Amniotic epithelial cell (primary cell): ENCODE measurements at regions not wholly inside any gene's neighbourhood (a gene's known extent, or its start where the extent isn't known, plus 50 kb on each side); places are given as distances from the start of the nearest gene placed in this dataset.

Source experiments
- DNase-seq: peaks from one replicate; pipeline ENCODE4 v3.0.0-alpha.2; 2010; ENCODE audit warnings: low read depth

DNA sequence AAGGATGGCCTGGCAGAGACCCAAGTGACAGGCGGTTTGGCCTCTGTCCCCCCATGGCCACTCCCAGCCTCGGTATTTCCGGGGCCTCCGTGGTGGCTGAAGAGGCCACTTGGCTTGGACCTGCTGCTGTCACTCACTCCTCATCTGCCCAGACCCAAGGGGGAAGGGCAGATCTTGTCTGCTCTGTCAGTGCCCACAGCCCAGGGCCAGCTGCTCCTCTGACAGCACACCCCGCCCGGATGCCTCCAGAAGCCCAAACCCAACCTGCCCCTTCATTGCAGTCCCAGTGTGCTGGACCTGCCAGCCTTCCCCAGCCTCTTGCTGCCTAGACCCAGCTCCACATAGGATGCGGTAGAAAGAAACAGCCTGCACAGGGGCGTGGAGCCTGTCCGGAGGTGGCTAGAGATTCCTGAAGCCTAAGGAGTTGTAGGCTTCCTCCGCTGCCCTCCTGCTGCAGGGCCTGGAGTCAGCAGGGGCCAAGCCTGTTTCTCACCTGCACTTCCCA lies 52.0 kb downstream of the MAGEF1 start:
- no peak for DNase-seq

DNA sequence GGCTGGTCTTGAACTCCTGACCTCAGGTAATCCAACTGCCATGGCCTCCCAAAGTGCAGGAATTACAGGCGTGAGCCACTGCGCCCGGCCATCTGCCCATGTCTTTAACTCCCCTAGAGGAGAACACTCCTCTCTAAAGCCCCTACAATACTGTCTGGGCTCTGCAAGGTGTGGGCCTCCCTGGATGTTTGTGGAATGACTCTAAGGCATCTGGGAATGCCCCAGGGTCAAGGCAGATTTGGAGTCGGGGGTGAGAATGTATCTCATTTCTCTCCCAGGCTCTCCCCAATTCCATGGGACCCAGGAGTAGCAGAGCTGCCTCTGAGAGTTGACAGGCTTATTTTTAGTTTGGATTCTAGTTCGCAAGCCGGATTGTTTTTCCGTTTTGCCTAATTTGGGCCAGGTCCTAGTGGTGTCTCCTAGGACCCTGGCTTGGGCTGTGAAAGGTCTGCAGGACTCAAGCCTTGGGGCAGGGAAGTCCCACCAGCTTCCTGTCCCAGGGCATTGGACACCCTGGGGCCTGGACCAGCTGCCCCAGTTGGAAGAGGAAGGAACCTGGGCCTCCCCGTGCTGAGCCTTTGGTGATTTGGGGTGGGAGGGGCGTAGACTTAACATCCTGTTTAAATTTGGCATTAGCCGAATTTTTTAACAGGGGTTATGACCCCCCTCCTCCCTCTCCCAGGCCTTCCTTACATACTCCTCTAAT lies 53.5 kb downstream of the MAGEF1 start:
- DNase-seq = no peak

GRCh38 chr3:184656829-184657681 lies 54.8 kb downstream of the MAGEF1 start:
- peak; percentile 94 for DNase-seq

DNA sequence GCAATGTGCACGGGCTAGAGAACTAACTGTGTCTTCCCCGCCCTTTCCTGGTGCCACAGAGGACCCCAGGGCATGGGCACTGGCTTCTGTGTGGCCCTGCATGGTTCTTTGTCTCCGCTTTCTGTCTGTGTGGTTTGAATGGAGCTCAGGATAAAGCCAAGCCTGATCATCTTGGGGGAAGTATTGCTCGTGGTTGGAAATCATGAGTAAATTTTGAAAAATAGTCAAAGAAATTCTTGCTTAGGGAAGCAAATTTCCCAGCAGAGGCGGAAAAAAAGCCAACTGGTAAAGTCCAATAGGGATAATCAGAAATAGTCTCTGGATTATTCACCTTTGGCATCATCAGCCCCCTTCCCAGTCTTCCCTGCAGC lies 55.4 kb downstream of the MAGEF1 start:
- DNase-seq = no peak

DNA sequence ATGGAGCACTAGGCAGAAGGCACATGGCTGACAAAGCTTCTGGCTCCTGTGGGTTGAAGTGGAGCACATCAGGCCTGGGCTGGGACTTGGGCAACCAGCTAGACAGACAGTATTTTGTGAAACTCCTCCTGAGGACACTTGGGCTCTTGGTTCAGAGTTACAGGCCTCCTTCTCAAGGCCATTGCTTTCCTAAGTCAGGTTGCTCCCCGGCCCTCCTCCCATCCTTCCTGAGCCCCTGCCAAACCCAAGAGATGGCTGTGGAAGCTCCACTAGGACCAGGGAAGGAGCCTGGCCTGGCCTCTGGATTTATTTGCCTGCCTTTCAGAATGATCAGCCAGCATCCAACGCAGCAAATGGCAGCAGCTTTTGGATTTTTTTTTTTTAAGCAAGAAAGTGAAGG lies 56.3 kb downstream of the MAGEF1 start:
- no peak for DNase-seq

- no peak for DNase-seq
Observed at GRCh38 chr3:184654375-184654774, 57.5 kb downstream of the MAGEF1 start.

GRCh38 chr3:184652465-184652864 lies 59.4 kb downstream of the MAGEF1 start:
- DNase-seq = peak; percentile 78

- DNase-seq = no peak
Observed at GRCh38 chr3:184651904-184652303, 60.0 kb downstream of the MAGEF1 start.

DNA sequence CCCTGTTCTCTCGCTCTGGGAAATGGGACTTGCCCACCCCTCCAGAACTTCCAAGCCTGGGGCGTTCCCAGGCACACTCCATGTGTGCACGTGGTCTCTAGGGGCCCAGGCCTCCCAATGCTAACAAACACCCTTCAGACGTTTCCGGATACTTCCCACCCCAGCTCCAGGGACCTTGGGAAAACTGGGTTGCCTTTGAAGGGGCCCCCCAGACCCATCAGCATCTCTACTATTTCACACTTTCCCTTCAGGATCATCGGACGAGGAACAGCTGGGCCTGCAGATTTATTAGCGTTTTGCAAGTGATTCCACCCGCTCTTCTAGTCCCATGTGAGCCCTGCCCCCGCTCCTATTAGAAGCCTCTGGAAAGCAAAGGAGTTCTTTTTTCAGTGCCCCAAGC lies 63.2 kb downstream of the MAGEF1 start:
- no peak for DNase-seq

DNA sequence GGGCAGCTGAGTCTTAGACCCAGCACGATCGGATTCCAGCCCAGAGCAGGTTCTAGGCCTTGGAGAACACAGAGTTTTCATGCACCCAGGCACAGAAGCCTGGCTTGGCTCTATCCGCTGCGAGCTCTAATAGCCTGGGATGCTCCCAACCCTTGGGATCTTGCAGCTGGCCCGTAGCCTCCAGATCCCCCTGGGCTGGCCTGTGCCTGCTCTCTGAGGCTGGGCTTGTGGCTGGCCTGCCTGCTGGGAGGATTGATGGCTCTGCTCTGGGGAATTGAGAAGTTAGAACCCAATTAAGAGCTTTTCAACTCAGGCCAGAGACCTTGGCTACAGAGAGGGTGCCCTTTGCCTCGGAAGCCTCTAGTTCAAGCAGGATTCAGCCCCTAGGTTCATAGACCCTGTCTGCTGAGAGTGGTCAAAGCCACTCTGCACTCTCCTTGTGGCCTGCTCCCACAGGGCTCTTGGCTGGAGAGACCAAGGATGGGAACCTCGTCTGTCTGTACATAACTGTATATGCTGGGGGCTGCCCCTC lies 64.4 kb downstream of the MAGEF1 start:
- DNase-seq = no peak

DNA sequence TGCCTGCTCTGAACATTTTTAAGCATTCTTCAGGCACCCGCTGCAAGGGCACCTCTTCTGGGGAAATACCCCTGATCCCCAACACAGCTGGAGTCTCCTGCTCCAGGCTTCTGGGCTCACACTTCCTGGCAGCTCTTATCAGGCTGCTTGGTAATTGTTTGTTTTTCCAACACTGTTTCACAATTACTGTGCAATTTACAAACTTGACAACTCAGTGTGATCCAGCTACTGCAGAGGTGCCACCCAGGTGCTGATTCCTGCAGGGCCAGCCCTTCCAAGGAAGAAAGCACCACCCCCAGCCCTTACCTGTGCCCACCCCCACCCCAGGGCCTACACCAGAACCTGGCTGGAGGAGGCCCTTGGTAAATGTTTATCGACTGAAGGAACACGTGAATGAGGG lies 66.5 kb downstream of the MAGEF1 start:
- DNase-seq = peak; percentile 65

GRCh38 chr3:184643442-184643841 lies 68.4 kb downstream of the MAGEF1 start:
- DNase-seq = no peak

- DNase-seq = no peak
Observed at GRCh38 chr3:184642631-184643285, 69.1 kb downstream of the MAGEF1 start.

DNA sequence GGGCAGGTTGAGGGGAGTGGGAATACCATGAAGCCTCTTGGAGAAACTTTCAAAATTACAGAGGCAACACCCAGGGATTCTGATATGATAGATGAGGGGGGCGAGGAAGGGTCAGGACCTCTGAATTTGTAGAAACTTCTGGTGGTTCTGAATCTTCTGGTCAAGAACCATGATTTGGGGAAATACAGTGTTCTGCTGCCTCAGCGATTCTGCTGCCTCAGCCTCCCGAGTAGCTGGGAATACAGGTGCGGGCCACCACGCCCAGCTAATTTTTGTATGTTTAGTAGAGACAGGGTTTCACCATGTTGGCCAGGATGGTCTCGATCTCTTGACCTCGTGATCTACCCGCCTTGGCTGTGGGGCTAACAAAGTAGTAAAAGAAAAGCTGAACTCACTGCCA lies 70.4 kb downstream of the MAGEF1 start:
- DNase-seq = no peak

GRCh38 chr3:184639351-184639750 lies 72.5 kb downstream of the MAGEF1 start:
- DNase-seq = no peak

GRCh38 chr3:184637705-184638104 lies 74.2 kb downstream of the MAGEF1 start:
- peak; percentile 81 for DNase-seq

- peak; percentile 96 for DNase-seq
Observed at GRCh38 chr3:184636741-184637316, 75.0 kb downstream of the MAGEF1 start.

GRCh38 chr3:184635774-184636173 lies 74.2 kb downstream of the EPHB3 start:
- DNase-seq = no peak

DNA sequence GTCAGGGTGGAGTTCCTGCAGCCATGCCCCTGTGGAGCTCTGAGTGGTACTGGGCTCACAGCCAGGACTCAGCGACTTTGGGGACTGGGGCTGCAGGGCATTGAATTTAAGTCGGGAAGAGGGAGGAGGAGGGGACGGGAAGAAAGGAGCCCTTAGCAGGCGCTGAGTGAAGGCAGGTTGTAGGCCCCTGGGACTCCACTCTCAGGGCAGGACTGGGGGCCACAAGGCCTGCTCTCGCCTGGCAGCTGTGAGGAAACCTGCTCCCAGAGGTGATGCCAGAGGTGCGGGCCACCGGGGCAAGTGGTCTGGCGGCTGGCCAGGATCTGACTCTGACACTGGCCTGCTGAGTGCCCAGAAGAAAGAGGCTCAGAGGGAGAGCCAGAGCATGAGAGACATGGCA lies 73.5 kb downstream of the EPHB3 start:
- no peak for DNase-seq

- DNase-seq = no peak
Observed at GRCh38 chr3:184633237-184633579, 71.6 kb downstream of the EPHB3 start.

- DNase-seq = no peak
Observed at GRCh38 chr3:184632551-184633236, 71.1 kb downstream of the EPHB3 start.
